GM21717 (cell line): ENCODE measurements at regions not wholly inside any gene's neighbourhood (a gene's known extent, or its start where the extent isn't known, plus 50 kb on each side); places are given as distances from the start of the nearest gene placed in this dataset.

Source experiments
- ATAC-seq: cut with Tn5 transposase; IDR thresholded peaks from one replicate; pipeline ENCODE4 v1.9.1; 2021; ENCODE audit warnings: mild to moderate bottlenecking, moderate library complexity; ENCODE audit not compliant: unreplicated experiment

- ATAC-seq: no peak
Observed at GRCh38 chr3:70805061-70805889, 492.8 kb upstream of the MDFIC2 start.

GRCh38 chr3:70803891-70804290 is 491.5 kb upstream of the MDFIC2 start:
- ATAC-seq: no peak

- no peak for ATAC-seq
Observed at GRCh38 chr3:70803319-70803718, 490.9 kb upstream of the MDFIC2 start.

GRCh38 chr3:70800951-70801350 is 488.5 kb upstream of the MDFIC2 start:
- no peak for ATAC-seq

GRCh38 chr3:70789878-70790277 is 477.4 kb upstream of the MDFIC2 start:
- ATAC-seq: no peak

GRCh38 chr3:70780790-70781189 is 468.4 kb upstream of the MDFIC2 start:
- no peak for ATAC-seq

GRCh38 chr3:70779296-70779695 is 466.9 kb upstream of the MDFIC2 start:
- ATAC-seq: no peak

- ATAC-seq: no peak
Observed at GRCh38 chr3:70776081-70776480, 463.6 kb upstream of the MDFIC2 start.

- ATAC-seq: no peak
Observed at GRCh38 chr3:70775257-70775656, 462.8 kb upstream of the MDFIC2 start.

GRCh38 chr3:70774641-70775040 is 462.2 kb upstream of the MDFIC2 start:
- ATAC-seq: no peak

- no peak for ATAC-seq
Observed at GRCh38 chr3:70771426-70772147, 459.1 kb upstream of the MDFIC2 start.

GRCh38 chr3:70770650-70771049 is 458.2 kb upstream of the MDFIC2 start:
- ATAC-seq: no peak

- ATAC-seq: no peak
Observed at GRCh38 chr3:70766301-70766700, 453.9 kb upstream of the MDFIC2 start.

- no peak for ATAC-seq
Observed at GRCh38 chr3:70763894-70764293, 451.5 kb upstream of the MDFIC2 start.

- ATAC-seq: no peak
Observed at GRCh38 chr3:70757658-70758057, 445.2 kb upstream of the MDFIC2 start.

- no peak for ATAC-seq
Observed at GRCh38 chr3:70755526-70755925, 443.1 kb upstream of the MDFIC2 start.

- no peak for ATAC-seq
Observed at GRCh38 chr3:70754314-70754713, 441.9 kb upstream of the MDFIC2 start.

- no peak for ATAC-seq
Observed at GRCh38 chr3:70753572-70753971, 441.1 kb upstream of the MDFIC2 start.

- no peak for ATAC-seq
Observed at GRCh38 chr3:70752051-70752450, 439.6 kb upstream of the MDFIC2 start.

- ATAC-seq: no peak
Observed at GRCh38 chr3:70749122-70749521, 436.7 kb upstream of the MDFIC2 start.

- no peak for ATAC-seq
Observed at GRCh38 chr3:70748593-70748992, 436.2 kb upstream of the MDFIC2 start.

- no peak for ATAC-seq
Observed at GRCh38 chr3:70747847-70748246, 435.4 kb upstream of the MDFIC2 start.
